OCI-LY3 (cell line): ENCODE measurements at regions not wholly inside any gene's neighbourhood (a gene's known extent, or its start where the extent isn't known, plus 50 kb on each side); places are given as distances from the start of the nearest gene placed in this dataset.

Source experiments
- H2AFZ ChIP-seq: fragments of 200-600, 300-600 bp; shearing (Covaris generic); 2 replicates; pipeline ENCODE4 v1.6.0; 2014; ENCODE audit warnings: antibody characterized with exemption, low read depth, low read length
- H3K27ac ChIP-seq: fragments of 200-600, 300-600 bp; sonication (generic); 2 replicates; pipeline ENCODE4 v1.5.1; 2014; ENCODE audit warnings: mild to moderate bottlenecking, low read length, moderate library complexity, mixed read lengths
- H3K27me3 ChIP-seq: fragments of 200-600, 300-600 bp; sonication (generic); 2 replicates; pipeline ENCODE4 v1.6.1; 2014; ENCODE audit warnings: low read depth, low read length, mixed read lengths
- H3K36me3 ChIP-seq: fragments of 200-600, 300-600 bp; sonication (generic); replicated peaks from 2 replicates; pipeline ENCODE3; 2014; ENCODE audit warnings: low read depth, low read length, mixed read lengths
- H3K4me1 ChIP-seq: fragments of 300-600, 200-600 bp; sonication (generic); 2 replicates; pipeline ENCODE4 v1.6.1; 2014; ENCODE audit warnings: low read length, mixed read lengths
- H3K4me2 ChIP-seq: fragments of 200-600, 300-600 bp; sonication (generic); 2 replicates; pipeline ENCODE4 v1.6.1; 2014; ENCODE audit warnings: low read length, mixed read lengths
- H3K4me3 ChIP-seq: fragments of 300-600, 200-600 bp; sonication (generic); 2 replicates; pipeline ENCODE4 v1.5.1; 2014; ENCODE audit warnings: antibody characterized with exemption, mild to moderate bottlenecking, low read length, moderate library complexity
- H3K79me2 ChIP-seq: fragments of 300-600, 200-600 bp; shearing (Covaris generic); 2 replicates; pipeline ENCODE4 v1.6.1; 2014; ENCODE audit warnings: mild to moderate bottlenecking, low read length, mixed read lengths
- H3K9ac ChIP-seq: fragments of 300-600, 200-600 bp; shearing (Covaris generic); 2 replicates; pipeline ENCODE4 v1.6.0; 2014; ENCODE audit warnings: mild to moderate bottlenecking, low read length, moderate library complexity
- H3K9me3 ChIP-seq: fragments of 200-600, 300-600 bp; shearing (Covaris generic); 2 replicates; pipeline ENCODE4 v1.6.1; 2014; ENCODE audit warnings: low read length, mixed read lengths; ENCODE audit not compliant: insufficient read depth
- H4K20me1 ChIP-seq: fragments of 200-600, 300-600 bp; sonication (generic); 2 replicates; pipeline ENCODE4 v1.6.1; 2016; ENCODE audit warnings: low read length, mixed read lengths; ENCODE audit not compliant: insufficient read depth
- EZH2phosphoT487 ChIP-seq: fragments of 200-600 bp; shearing (Covaris generic); IDR thresholded peaks from 2 replicates; pipeline ENCODE4 v1.6.1; 2018; ENCODE audit warnings: antibody characterized with exemption, mixed run types, low read depth
- TF ChIP-seq, protein P1 (sequence below): fragments of 200-600, 300-600 bp; sonication (generic); IDR thresholded peaks from 2 replicates; pipeline ENCODE4 v1.5.1; 2014; ENCODE audit warnings: antibody characterized with exemption, low read length, low read depth

DNA sequence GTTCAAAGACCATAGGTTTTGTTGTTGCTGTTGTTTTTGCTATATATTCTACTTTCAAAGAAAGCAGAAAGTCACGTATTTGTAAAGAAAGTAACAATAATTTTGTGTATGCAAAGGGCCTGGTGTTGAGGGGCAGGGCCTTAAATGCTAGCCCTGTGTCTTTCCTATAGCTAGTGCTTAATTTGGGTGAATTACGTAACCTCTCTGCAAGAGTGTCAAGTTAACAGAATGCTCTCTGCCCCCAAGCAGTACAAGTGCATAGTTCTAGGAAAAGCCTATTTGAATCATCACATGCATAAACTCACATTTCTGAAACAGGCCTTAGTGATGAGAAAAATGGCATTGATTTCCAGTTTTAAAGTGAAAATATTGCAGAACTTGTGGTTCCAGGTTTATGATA, 663.6 kb downstream of the STIM2 start:
- no peak overlapping the region for H3K9ac ChIP-seq
- H3K79me2 ChIP-seq: no peaks in the 10 kb centered on the region
- no peaks in the 10 kb centered on the region for H4K20me1 ChIP-seq
- H3K36me3 ChIP-seq: no peaks in the 10 kb centered on the region
- H3K9me3 ChIP-seq: no peaks in the 10 kb centered on the region
- H3K4me2 ChIP-seq: no peak overlapping the region
- TF ChIP-seq, protein P1, sequence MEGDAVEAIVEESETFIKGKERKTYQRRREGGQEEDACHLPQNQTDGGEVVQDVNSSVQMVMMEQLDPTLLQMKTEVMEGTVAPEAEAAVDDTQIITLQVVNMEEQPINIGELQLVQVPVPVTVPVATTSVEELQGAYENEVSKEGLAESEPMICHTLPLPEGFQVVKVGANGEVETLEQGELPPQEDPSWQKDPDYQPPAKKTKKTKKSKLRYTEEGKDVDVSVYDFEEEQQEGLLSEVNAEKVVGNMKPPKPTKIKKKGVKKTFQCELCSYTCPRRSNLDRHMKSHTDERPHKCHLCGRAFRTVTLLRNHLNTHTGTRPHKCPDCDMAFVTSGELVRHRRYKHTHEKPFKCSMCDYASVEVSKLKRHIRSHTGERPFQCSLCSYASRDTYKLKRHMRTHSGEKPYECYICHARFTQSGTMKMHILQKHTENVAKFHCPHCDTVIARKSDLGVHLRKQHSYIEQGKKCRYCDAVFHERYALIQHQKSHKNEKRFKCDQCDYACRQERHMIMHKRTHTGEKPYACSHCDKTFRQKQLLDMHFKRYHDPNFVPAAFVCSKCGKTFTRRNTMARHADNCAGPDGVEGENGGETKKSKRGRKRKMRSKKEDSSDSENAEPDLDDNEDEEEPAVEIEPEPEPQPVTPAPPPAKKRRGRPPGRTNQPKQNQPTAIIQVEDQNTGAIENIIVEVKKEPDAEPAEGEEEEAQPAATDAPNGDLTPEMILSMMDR: no peak
- TF ChIP-seq EZH2phosphoT487: no peak
- H3K27ac ChIP-seq: no peak overlapping the region
- H3K4me3 ChIP-seq: no peak overlapping the region
- H2AFZ ChIP-seq: no peak overlapping the region
- no peaks in the 10 kb centered on the region for H3K27me3 ChIP-seq
- no peaks in the 10 kb centered on the region for H3K4me1 ChIP-seq

DNA sequence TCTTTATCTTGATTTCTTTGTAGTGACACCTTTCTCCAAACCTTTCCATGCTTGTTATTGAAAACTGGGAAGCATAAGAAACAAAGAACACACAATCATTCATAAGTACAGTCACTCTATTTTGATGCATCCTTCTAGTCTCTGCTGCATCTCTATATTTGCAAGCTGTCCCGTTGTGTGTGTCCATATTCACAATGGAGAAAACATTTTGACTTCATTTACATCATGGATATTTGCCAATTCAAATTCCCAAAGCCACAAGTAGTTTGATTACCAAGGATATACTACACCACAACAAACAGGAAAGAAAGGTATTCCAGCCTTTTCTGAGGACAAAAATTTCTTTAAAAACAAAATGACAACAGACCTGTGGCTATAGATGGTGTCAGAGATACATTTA, 673.8 kb downstream of the STIM2 start:
- no peaks in the 10 kb centered on the region for H3K79me2 ChIP-seq
- no peak overlapping the region for H3K4me2 ChIP-seq
- H4K20me1 ChIP-seq: no peaks in the 10 kb centered on the region
- H3K36me3 ChIP-seq: no peaks in the 10 kb centered on the region
- H3K27ac ChIP-seq: no peak overlapping the region
- no peaks in the 10 kb centered on the region for H3K9me3 ChIP-seq
- no peak overlapping the region for H2AFZ ChIP-seq
- H3K4me1 ChIP-seq: no peaks in the 10 kb centered on the region
- no peak overlapping the region for H3K9ac ChIP-seq
- TF ChIP-seq, protein P1: no peak
- no peak for TF ChIP-seq EZH2phosphoT487
- no peak overlapping the region for H3K4me3 ChIP-seq
- H3K27me3 ChIP-seq: no peaks in the 10 kb centered on the region

DNA sequence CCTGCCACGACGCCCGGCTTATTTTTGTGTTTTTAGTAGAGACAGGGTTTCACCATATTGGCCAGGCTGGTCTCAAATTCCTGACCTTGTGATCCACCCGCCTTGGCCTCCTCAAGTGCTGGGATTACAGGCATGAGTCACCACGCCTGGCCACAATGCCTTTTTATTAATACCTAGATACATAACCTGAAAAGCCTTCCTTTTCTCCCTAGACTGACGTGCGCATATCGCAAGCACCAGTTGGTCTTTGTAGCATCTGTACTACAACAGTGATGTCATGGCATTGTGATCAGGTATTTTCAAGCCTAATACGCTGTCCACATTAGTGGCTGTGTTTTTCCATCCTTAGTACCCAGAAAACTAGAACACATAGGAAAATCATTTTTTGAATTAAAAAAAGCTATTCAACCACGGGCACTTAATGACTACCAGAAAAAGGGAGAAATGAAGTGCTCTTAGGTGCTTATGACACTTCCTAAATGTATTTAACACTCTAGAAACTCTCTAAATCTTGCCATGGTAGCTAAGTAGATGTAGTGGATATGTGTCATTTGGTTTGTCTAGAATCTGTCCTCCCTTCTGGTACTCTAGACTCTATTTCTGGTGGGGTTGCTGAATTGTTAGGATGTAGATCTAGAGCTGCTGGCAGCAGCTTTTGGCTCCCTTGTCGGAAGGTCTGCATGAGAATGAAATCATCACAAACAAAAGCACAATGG, 707.8 kb downstream of the STIM2 start:
- TF ChIP-seq, protein P1: no peak
- no peak for TF ChIP-seq EZH2phosphoT487
- no peak overlapping the region for H3K4me3 ChIP-seq
- no peaks in the 10 kb centered on the region for H4K20me1 ChIP-seq
- no peaks in the 10 kb centered on the region for H3K36me3 ChIP-seq
- H3K4me1 ChIP-seq: no peaks in the 10 kb centered on the region
- H3K9ac ChIP-seq: no peak overlapping the region
- no peak overlapping the region for H3K27ac ChIP-seq
- no peak overlapping the region for H2AFZ ChIP-seq
- H3K9me3 ChIP-seq: no peaks in the 10 kb centered on the region
- no peaks in the 10 kb centered on the region for H3K79me2 ChIP-seq
- H3K4me2 ChIP-seq: no peak overlapping the region
- no peaks in the 10 kb centered on the region for H3K27me3 ChIP-seq

DNA sequence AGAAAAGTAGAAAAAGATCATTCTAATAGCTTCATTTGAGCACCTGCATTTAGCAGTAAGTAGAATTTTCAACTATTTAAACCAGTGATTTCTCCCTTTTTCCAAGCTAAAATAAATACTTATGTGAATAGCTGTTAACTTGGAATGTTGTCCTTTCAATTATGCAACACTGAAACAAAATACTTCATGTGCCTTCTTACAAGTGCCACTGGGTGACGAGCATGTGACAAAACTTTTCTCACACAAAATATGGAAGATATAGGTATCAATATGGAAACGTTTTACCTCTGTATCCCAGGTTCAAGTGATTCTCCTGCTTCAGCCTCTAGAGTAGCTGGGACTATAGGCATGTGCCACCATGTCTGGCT, 708.3 kb downstream of the STIM2 start:
- H3K79me2 ChIP-seq: no peaks in the 10 kb centered on the region
- no peaks in the 10 kb centered on the region for H3K4me1 ChIP-seq
- no peaks in the 10 kb centered on the region for H3K9me3 ChIP-seq
- no peak overlapping the region for H2AFZ ChIP-seq
- no peaks in the 10 kb centered on the region for H3K27me3 ChIP-seq
- no peak overlapping the region for H3K4me3 ChIP-seq
- H3K9ac ChIP-seq: no peak overlapping the region
- H3K36me3 ChIP-seq: no peaks in the 10 kb centered on the region
- H3K27ac ChIP-seq: no peak overlapping the region
- no peak overlapping the region for H3K4me2 ChIP-seq
- H4K20me1 ChIP-seq: no peaks in the 10 kb centered on the region
- no peak for TF ChIP-seq EZH2phosphoT487
- TF ChIP-seq, protein P1: no peak
